GM13976 (cell line): ENCODE measurements at regions not wholly inside any gene's neighbourhood (a gene's known extent, or its start where the extent isn't known, plus 50 kb on each side); places are given as distances from the start of the nearest gene placed in this dataset.

Source experiments
- DNase-seq: peaks from one replicate; pipeline ENCODE4 v3.0.0; 2012; ENCODE audit warnings: low spot score
- CTCF ChIP-seq: IDR thresholded peaks from 2 replicates; pipeline ENCODE4 v1.5.1; 2012; ENCODE audit warnings: borderline replicate concordance, mild to moderate bottlenecking; ENCODE audit not compliant: insufficient read depth; ENCODE audit errors: extremely low read depth, missing control alignments, control extremely low read depth
- in situ Hi-C: fragments of 300-500 bp; cut with MboI; formaldehyde crosslinking; loops from one replicate; pipeline ENCODE4 v1.12.0; 2022; ENCODE audit warnings: low sequenced_read_pairs, mixed read lengths, inconsistent platforms; ENCODE audit not compliant: unreplicated experiment

- in situ Hi-C loops = no loop called here
- DNase-seq = no peak
- TF ChIP-seq CTCF = no peak
Measured at GRCh38 chr5:142491679-142492078, 166.9 kb upstream of the SPRY4 start.

GRCh38 chr5:142491270-142491669 is 166.4 kb upstream of the SPRY4 start:
- no peak for DNase-seq
- in situ Hi-C loops = no loop called here
- TF ChIP-seq CTCF = no peak

DNA sequence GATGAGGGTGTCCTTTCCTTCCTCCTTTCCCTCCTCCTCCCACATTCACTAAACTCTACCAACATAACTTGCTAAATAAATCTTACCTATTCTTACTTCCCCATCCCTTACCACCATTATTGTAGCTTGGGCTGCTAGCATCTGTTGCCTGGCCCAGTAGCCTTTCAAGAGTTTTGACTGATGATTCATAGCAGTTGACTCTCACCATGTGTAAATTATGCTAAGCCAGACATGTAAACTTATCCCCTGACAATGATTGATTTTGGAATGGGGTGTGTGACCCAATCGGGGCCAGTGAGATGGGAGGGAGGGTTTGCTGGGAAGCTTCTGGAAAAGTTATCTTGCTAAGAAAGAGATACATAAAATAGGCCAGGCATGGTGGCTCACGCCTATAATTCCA is 161.8 kb upstream of the SPRY4 start:
- no peak for DNase-seq
- TF ChIP-seq CTCF = no peak
- in situ Hi-C loops = no loop called here

DNA sequence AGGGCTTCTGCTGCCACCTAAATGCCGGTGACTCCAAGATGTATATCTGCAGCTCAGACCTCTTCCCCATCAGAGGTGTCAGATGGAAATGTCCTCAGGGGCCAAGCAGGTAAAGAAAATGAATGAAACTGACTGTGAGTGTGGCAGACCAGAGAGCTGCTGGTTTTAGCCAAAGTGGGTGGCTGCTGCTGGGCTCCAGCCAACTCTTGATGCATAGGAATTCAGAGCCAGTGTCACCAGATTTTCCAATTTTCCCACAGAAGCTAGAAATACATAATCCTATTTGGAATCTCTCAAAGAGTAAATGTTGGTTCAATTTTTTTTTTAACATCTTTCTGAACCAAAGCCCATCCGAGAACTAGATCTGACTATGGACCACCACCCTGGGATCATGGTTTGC is 161.2 kb upstream of the SPRY4 start:
- DNase-seq = no peak
- in situ Hi-C loops = no loop called here
- TF ChIP-seq CTCF = no peak

- DNase-seq = no peak
- TF ChIP-seq CTCF = no peak
- in situ Hi-C loops = no loop called here
Measured at GRCh38 chr5:142484821-142485387, 160.1 kb upstream of the SPRY4 start.

DNA sequence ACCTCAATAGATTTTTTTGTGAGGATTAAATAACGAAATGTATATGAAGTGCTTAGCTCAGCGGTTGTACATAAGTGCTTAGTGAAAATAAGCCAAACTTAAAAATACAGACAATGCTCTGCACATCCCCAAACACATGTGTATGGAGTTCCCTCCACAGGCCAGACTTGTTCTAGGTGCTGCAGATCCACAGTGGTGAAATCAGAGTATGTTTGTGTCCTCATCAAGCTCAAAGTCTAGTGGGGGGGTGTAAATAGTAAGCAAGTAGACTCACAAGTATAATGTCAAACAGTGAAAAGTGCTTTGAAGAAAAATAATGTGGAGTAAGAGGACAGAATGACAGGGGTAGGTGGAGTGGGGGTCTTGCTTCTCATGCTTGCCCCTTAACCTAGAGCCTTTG is 157.4 kb upstream of the SPRY4 start:
- in situ Hi-C loops = no loop called here
- TF ChIP-seq CTCF = no peak
- no peak for DNase-seq

DNA sequence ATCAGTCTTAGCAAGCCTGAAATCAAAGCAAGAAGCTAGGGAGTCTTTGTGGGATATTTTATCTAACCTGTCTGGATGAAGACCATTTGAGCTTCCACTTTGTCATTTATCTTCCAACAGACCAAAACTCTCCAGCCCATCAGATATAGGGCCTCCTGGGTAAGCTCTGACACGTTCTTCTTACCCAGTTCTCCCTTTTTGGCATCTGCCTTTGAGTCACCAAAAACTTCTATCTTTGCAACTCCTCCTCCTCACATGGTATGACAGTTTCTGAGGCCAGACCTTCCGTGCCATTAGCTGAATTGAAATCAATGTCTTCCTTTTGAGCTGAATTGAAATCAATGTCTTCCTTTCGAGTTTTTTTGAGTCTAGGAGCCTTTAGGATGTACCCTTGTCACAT is 156.6 kb upstream of the SPRY4 start:
- in situ Hi-C loops = no loop called here
- TF ChIP-seq CTCF = no peak

More for the DNA sequence above, 156.6 kb upstream of the SPRY4 start:
- no peak for DNase-seq
